GM12878 (cell line): ENCODE measurements at regions not wholly inside any gene's neighbourhood (a gene's known extent, or its start where the extent isn't known, plus 50 kb on each side); places are given as distances from the start of the nearest gene placed in this dataset.

Experiments
- ATAC-seq: fragments of 200-7000 bp; cut with Tn5 transposase; 3 replicates; pipeline ENCODE4 v1.9.1; 2020; ENCODE audit warnings: mild to moderate bottlenecking, moderate library complexity
- BruUV-seq: library from RNA; stranded (reverse); fragments of 400-500 nt; replicated peaks from 2 replicates; lab custom pipeline; 2021; lab: Mats Ljungman, UMichigan
- CTCF ChIA-PET: fragments of 300-600 bp; sonication (Branson Sonifier 250); formaldehyde crosslinking; extraction: SDS; loops from one replicate; lab custom pipeline; 2021; ENCODE audit warnings: inconsistent platforms; lab: Yijun Ruan, JAX
- POLR2A ChIA-PET: fragments of 350-600 bp; formaldehyde crosslinking; extraction: SDS; loops from one replicate; lab custom pipeline; 2021; ENCODE audit warnings: inconsistent platforms; lab: Charles Lee
- RAD21 ChIA-PET: fragments of 300-600 bp; sonication (Branson Sonifier 250); formaldehyde crosslinking; loops from one replicate; lab custom pipeline; 2023; ENCODE audit warnings: antibody characterized with exemption; ENCODE audit not compliant: unreplicated experiment; lab: Charles Lee
- SMC1A ChIA-PET: fragments of 300-600 bp; sonication (Branson Sonifier 250); formaldehyde crosslinking; loops from one replicate; lab custom pipeline; 2023; ENCODE audit not compliant: unreplicated experiment, uncharacterized antibody; lab: Charles Lee
- DNase-seq: peaks from one replicate; pipeline ENCODE4 v3.0.0-alpha.2; 2011; ENCODE audit warnings: low read depth, low spot score
- FAIRE-seq: peaks from 3 replicates; lab custom pipeline; 2011; peaks lifted over from hg19 to GRCh38; lab: Jason Lieb, UNC
- H2AFZ ChIP-seq: 2 replicates; pipeline ENCODE4 v1.6.0; 2011; ENCODE audit warnings: low read depth, low read length, control low read depth; ENCODE audit not compliant: control insufficient read depth
- H3K27ac ChIP-seq: 2 replicates; pipeline ENCODE4 v1.5.1; 2011; ENCODE audit warnings: control low read depth; ENCODE audit not compliant: control insufficient read depth, insufficient read depth
- H3K27me3 ChIP-seq, 2 experiments: replicated peaks in 1 of 2; 2 replicates each; pipeline versions ENCODE4 v1.6.0 to v1.6.1; 2011; ENCODE audit warnings: low read length in 1 of 2; ENCODE audit not compliant: control insufficient read depth in 2 of 2, insufficient read depth in 2 of 2
- H3K36me3 ChIP-seq, 2 experiments: 2 replicates each; pipeline ENCODE4 v1.5.1; 2011; ENCODE audit warnings: low read length in 1 of 2; ENCODE audit not compliant: control insufficient read depth in 2 of 2, insufficient read depth in 2 of 2
- H3K4me1 ChIP-seq: 2 replicates; pipeline ENCODE4 v1.6.1; 2011; ENCODE audit warnings: mild to moderate bottlenecking, low read length, moderate library complexity, mixed read lengths; ENCODE audit not compliant: control insufficient read depth, insufficient read depth
- H3K4me2 ChIP-seq: 2 replicates; pipeline ENCODE4 v1.6.0; 2011; ENCODE audit warnings: control low read depth; ENCODE audit not compliant: control insufficient read depth, insufficient read depth
- H3K4me3 ChIP-seq: fragments of 200-600 bp; sonication (generic); 2 replicates; pipeline ENCODE4 v1.5.1; 2016
- H3K79me2 ChIP-seq: 2 replicates; pipeline ENCODE4 v1.6.0; 2011; ENCODE audit warnings: low read length; ENCODE audit not compliant: control insufficient read depth, insufficient read depth
- H3K9ac ChIP-seq: 2 replicates; pipeline ENCODE4 v1.8.0; 2011; ENCODE audit warnings: low read length, control low read depth, mixed read lengths; ENCODE audit not compliant: control insufficient read depth, insufficient read depth
- H3K9me3 ChIP-seq: replicated peaks from 3 replicates; pipeline ENCODE4 v1.5.1; 2011; ENCODE audit warnings: mild to moderate bottlenecking, low read length; ENCODE audit not compliant: control insufficient read depth, insufficient read depth
- H4K20me1 ChIP-seq: 2 replicates; pipeline ENCODE4 v1.6.0; 2011; ENCODE audit not compliant: control insufficient read depth, insufficient read depth
- BHLHE40 ChIP-seq, 2 experiments: fragments of 450-650 bp in 1 of 2; IDR thresholded peaks; 2 replicates each; pipeline ENCODE4 v1.6.1; 2011 to 2017; ENCODE audit warnings: low read depth in 2 of 2, borderline replicate concordance in 1 of 2, improper control_type of control experiment in 1 of 2, low read length in 1 of 2, mild to moderate bottlenecking in 1 of 2
- CHD1 ChIP-seq: IDR thresholded peaks from 2 replicates; pipeline ENCODE4 v1.6.1; 2012; ENCODE audit warnings: low read depth, low read length, improper control_type of control experiment
- CHD2 ChIP-seq: IDR thresholded peaks from 2 replicates; pipeline ENCODE4 v1.6.1; 2011; ENCODE audit warnings: low read depth, low read length, improper control_type of control experiment, borderline replicate concordance
- EED ChIP-seq: sonication (generic); IDR thresholded peaks from 2 replicates; pipeline ENCODE4 v1.6.1; 2016; ENCODE audit warnings: antibody characterized with exemption, low read depth
- JUNB ChIP-seq: IDR thresholded peaks from 2 replicates; pipeline ENCODE4 v1.6.1; 2016; ENCODE audit warnings: antibody characterized with exemption, mild to moderate bottlenecking
- MEF2B ChIP-seq: fragments of 450-650 bp; IDR thresholded peaks from 2 replicates; pipeline ENCODE4 v1.6.1; 2018; ENCODE audit warnings: mild to moderate bottlenecking, moderate library complexity; ENCODE audit not compliant: partially characterized antibody, poor library complexity, severe bottlenecking
- NFYA ChIP-seq: IDR thresholded peaks from 2 replicates; pipeline ENCODE4 v1.6.1; 2011; ENCODE audit warnings: low read depth, mild to moderate bottlenecking, low read length, improper control_type of control experiment, borderline replicate concordance
- PML ChIP-seq: IDR thresholded peaks from 2 replicates; pipeline ENCODE4 v1.6.1; 2012; ENCODE audit warnings: low read length, inconsistent platforms
- RAD21 ChIP-seq: IDR thresholded peaks from 2 replicates; pipeline ENCODE4 v1.6.1; 2011; ENCODE audit warnings: mild to moderate bottlenecking, low read depth, low read length, moderate library complexity; ENCODE audit not compliant: insufficient read depth
- RUNX3 ChIP-seq: IDR thresholded peaks from 2 replicates; pipeline ENCODE4 v1.6.1; 2012; ENCODE audit warnings: low read length, inconsistent platforms
- SMARCA5 ChIP-seq: fragments of 450-650 bp; IDR thresholded peaks from 2 replicates; pipeline ENCODE4 v1.6.1; 2017; ENCODE audit warnings: mild to moderate bottlenecking
- TBL1XR1 ChIP-seq: IDR thresholded peaks from 2 replicates; pipeline ENCODE4 v1.6.1; 2012; ENCODE audit warnings: low read depth, low read length, improper control_type of control experiment
- WGBS: methylation state at CpG from one replicate; pipeline ENCODE4 v1.1.6; 2016; ENCODE audit warnings: low lambda C conversion rate; ENCODE audit not compliant: insufficient replicate concordance, insufficient coverage; ENCODE audit errors: missing lambda C conversion rate; 5-methylcytosine and 5-hydroxymethylcytosine counted together
- in situ Hi-C: fragments of 300-500 bp; cut with MboI; formaldehyde crosslinking; loops from 9 replicates; pipeline ENCODE4 v1.14.3; 2018; ENCODE audit warnings: mixed read lengths
- intact Hi-C: fragments of 100-400 bp; cut with micrococcal nuclease; formaldehyde crosslinking; loops from one replicate; pipeline ENCODE4 v1.14.2; 2022; ENCODE audit not compliant: unreplicated experiment
- TF ChIP-seq, protein P1 (sequence below): fragments of 450-650 bp; IDR thresholded peaks from 2 replicates; pipeline ENCODE4 v1.6.1; 2017; ENCODE audit warnings: antibody characterized with exemption, mild to moderate bottlenecking, moderate library complexity

DNA sequence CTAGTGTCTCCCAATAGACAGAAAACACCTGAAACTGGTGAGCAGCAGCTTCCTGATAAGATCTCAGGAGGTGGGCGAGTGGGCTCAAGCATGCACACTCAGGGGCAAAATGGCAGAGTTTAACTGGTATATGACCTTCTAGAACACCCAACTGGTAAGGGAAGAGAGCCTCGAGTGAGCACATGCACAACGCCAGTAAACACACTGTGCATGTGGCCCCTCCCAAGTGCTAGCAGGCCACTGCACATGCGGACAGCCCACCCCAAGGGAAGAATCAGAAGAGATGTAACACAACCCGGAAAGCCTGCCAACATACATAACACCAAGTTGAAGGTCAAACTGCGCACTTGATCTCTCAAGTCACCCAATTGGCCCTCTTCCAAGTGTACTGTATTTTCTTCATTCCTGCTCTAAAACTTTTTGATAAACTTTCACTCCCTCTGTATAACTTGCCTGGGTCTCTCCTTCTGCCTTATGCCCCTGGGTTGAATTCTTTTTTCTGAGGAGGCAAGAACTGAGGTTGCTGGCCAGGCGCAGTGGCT lies 138.2 kb downstream of the GLUL start (continued):
- TF ChIP-seq PML = no peak
- TF ChIP-seq NFYA = no peak
- TF ChIP-seq, all 136 proteins: peak for 0

DNA sequence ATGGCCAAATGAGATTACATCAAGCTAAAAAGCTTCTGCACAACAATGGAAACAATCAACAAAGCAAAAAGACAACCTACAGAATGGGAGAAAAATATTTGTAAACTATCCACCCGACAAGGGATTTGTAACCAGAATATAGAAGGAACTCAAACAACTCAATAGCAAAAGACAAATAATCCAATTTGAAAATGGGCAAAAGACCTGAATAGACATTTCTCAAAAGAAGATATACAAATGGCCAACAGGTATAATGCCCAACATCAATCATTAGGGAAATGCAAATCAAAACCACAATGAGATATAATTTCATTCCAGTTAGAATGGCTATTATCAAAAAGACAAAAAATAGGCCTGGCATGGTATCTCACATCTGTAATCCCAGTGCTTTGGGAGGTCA lies 140.0 kb downstream of the GLUL start:
- no peak overlapping the region for H3K4me2 ChIP-seq

DNA sequence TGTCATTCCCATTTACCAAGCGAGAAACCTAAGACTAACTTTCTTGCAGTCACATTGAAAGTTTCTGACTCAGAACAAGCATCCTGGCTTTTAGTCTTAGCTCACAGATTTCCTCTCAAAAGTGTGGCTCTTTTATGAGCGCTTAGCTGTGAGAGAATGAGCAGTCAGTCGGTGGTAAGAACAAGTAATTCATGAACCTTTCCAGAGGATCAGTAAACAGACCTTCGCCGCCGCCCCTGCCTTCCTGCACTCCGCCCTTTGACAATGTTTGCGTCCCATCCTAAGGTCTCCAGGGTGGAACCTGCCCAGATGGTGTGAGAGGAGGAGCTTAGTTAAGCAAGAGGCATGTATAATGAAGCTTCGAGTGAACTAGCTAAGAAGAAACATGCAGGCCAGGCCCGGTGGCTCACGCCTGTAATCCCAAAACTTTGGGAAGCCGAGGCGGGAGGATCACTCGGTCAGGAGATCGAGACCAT lies 142.4 kb downstream of the GLUL start:
- FAIRE-seq (peak; percentile 95), DNase-seq (peak; percentile 42), ATAC-seq (peak; percentile 90)
- Histone ChIP-seq H2AFZ (no peak overlapping the region), H3K9me3 (no peaks in the 10 kb centered on the region), H4K20me1 (no peaks in the 10 kb centered on the region), H3K4me1 (no peaks in the 10 kb centered on the region; the same call in none of the 2 replicates), H3K4me2 (no peak overlapping the region; the same call in 1 of the 2 replicates), H3K27me3 (no peaks in the 10 kb centered on the region), H3K9ac (no peak overlapping the region), H3K27ac (no peak overlapping the region), H3K79me2 (no peaks in the 10 kb centered on the region), H3K4me3 (no peak overlapping the region), H3K36me3 (no peaks in the 10 kb centered on the region)
- BruUV-seq = no TSS peak
- POLR2A ChIA-PET = no interaction called here
- SMC1A ChIA-PET = interaction anchor here (1.0 to 2.1 kb wide), 3 partner anchors 11 to 112 kb away, joined by 3 to 5 read pairs (median 3); no protein-coding TSS in a partner anchor
- 6% methylated on average over 15 of the region's 15 CpGs for WGBS
- in situ Hi-C loops (no loop called here), intact Hi-C loops (no loop called here)
- RAD21 ChIA-PET = interaction anchor here (1.1 to 1.6 kb wide), 5 partner anchors 55 to 179 kb away, joined by 3 to 9 read pairs (median 4); no protein-coding TSS in a partner anchor
- CTCF ChIA-PET = interaction anchor here (0.9 to 1.2 kb wide), 2 partner anchors 24 to 147 kb away, joined by 3 read pairs; no protein-coding TSS in a partner anchor
- TF ChIP-seq, protein P1, sequence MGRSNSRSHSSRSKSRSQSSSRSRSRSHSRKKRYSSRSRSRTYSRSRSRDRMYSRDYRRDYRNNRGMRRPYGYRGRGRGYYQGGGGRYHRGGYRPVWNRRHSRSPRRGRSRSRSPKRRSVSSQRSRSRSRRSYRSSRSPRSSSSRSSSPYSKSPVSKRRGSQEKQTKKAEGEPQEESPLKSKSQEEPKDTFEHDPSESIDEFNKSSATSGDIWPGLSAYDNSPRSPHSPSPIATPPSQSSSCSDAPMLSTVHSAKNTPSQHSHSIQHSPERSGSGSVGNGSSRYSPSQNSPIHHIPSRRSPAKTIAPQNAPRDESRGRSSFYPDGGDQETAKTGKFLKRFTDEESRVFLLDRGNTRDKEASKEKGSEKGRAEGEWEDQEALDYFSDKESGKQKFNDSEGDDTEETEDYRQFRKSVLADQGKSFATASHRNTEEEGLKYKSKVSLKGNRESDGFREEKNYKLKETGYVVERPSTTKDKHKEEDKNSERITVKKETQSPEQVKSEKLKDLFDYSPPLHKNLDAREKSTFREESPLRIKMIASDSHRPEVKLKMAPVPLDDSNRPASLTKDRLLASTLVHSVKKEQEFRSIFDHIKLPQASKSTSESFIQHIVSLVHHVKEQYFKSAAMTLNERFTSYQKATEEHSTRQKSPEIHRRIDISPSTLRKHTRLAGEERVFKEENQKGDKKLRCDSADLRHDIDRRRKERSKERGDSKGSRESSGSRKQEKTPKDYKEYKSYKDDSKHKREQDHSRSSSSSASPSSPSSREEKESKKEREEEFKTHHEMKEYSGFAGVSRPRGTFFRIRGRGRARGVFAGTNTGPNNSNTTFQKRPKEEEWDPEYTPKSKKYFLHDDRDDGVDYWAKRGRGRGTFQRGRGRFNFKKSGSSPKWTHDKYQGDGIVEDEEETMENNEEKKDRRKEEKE = no peak
- TF ChIP-seq JUNB = peak; percentile 95
- peak; percentile 7; the same call in 1 of the 2 replicates for TF ChIP-seq RAD21
- TF ChIP-seq BHLHE40 (IDR thresholded peaks at IDR 0.05; ENCODE audit: borderline replicate concordance in 1 of 2, low read depth in 2 of 2, low read length in 1 of 2) = no peak
- TF ChIP-seq CHD2 = no peak
- no peak for TF ChIP-seq PML
- no peak for TF ChIP-seq SMARCA5
- TF ChIP-seq CHD1 = no peak
- TF ChIP-seq MEF2B = no peak
- peak; percentile 50 for TF ChIP-seq RUNX3

More for the DNA sequence above, 140.0 kb downstream of the GLUL start:
- BruUV-seq = no TSS peak
- intact Hi-C loops = no loop called here
- ChIA-PET POLR2A (no interaction called here), SMC1A (interaction anchor here (0.7 kb wide), 1 partner anchor 123 kb away, joined by 3 read pairs; no protein-coding TSS in a partner anchor)
- TF ChIP-seq TBL1XR1 = no peak
- no peak for TF ChIP-seq EED
- TF ChIP-seq, all 136 proteins: peak for 0
- WGBS = 100% methylated on average over 1 of the region's 1 CpG
- in situ Hi-C loops = no loop called here
- DNase-seq (no peak), FAIRE-seq (no peak), ATAC-seq (no peak)
- Histone ChIP-seq H3K27ac (no peak overlapping the region), H3K36me3 (no peaks in the 10 kb centered on the region), H3K4me3 (no peak overlapping the region), H4K20me1 (no peaks in the 10 kb centered on the region), H3K79me2 (no peaks in the 10 kb centered on the region), H3K9me3 (no peaks in the 10 kb centered on the region), H3K4me1 (no peaks in the 10 kb centered on the region; the same call in none of the 2 replicates), H3K9ac (no peak overlapping the region), H3K27me3 (no peaks in the 10 kb centered on the region), H2AFZ (no peak overlapping the region)
- RAD21 ChIA-PET = no interaction called here
- CTCF ChIA-PET = no interaction called here
